GM06990 (cell line): ENCODE measurements at regions not wholly inside any gene's neighbourhood (a gene's known extent, or its start where the extent isn't known, plus 50 kb on each side); places are given as distances from the start of the nearest gene placed in this dataset.

Experiments
- DNase-seq: peaks from one replicate; pipeline ENCODE4 v3.0.0-alpha.2; 2011; ENCODE audit not compliant: insufficient read length; ENCODE audit errors: extremely low read depth
- H3K27me3 ChIP-seq: replicated peaks from 2 replicates; pipeline ENCODE4 v1.6.0; 2011; ENCODE audit warnings: low read length; ENCODE audit not compliant: control insufficient read depth, insufficient read depth
- H3K36me3 ChIP-seq: 2 replicates; pipeline ENCODE4 v1.5.1; 2011; ENCODE audit warnings: low read length; ENCODE audit not compliant: control insufficient read depth, insufficient read depth
- H3K4me3 ChIP-seq: replicated peaks from 2 replicates; pipeline ENCODE4 v1.5.1; 2011; ENCODE audit warnings: low read depth, mild to moderate bottlenecking, control low read depth, low read length
- CTCF ChIP-seq: IDR thresholded peaks from 2 replicates; pipeline ENCODE4 v1.5.1; 2011; ENCODE audit warnings: low read length, control low read depth, mild to moderate bottlenecking, inconsistent platforms; ENCODE audit not compliant: insufficient read depth, poor library complexity, severe bottlenecking

DNA sequence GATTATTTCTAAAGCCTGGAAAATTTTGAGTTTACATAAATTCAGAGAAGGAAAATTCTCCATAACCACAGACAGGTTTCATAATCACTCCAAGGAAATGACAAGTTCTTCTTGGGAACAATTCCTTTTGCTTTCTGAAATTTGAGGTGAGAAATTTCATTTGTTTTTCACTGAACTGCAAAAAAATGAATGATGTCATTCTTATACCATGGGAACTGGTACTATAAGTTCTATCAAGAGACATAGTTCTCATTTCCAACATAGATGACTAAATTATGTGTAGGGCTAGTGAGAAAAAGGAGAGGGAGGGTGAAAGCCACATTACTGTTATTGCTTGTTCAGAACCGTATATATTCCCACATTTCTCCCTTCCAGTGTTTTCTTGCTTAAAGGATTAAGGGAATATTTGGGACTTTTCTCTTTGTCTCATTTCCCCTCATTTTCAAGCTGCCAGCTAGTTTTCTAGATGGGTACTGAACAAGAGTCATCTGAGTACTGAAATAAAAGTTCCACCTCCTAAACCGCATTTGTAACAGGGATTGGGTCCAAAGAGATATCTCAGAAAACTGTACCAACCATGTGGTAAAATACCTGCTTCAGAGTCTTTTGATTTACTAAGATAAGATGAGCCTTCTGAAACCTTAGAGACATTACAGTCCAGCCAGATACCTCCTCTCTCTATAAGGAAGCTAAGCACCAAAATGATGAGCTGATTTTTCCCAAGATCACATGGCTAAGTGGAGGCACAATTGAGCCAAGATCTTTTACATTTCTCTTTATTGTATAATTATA is 144.3 kb upstream of the PRDM1 start:
- H3K27me3 ChIP-seq = no peaks in the 10 kb centered on the region
- DNase-seq = no peak
- no peak for TF ChIP-seq CTCF

DNA sequence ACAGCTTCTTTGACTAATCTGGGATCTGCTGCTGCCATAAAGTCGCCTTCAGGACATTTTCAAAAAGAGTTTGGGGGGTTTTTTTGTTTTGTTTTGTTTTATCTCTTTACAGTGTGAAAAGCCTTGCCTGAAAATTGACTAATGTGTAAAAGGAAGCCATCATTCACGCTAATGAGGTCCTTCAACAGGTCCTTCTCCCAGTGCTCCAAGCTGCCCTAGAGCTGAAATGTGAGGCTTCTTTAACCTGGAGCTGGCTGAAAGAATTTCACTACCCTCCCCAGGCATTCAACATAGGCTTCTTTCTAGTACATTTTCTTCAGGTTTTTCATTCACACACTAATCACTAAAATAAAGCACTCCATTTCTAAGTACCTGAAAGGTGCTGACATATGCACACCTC is 145.1 kb upstream of the PRDM1 start:
- TF ChIP-seq CTCF = no peak
- no peaks in the 10 kb centered on the region for H3K36me3 ChIP-seq
- no peaks in the 10 kb centered on the region for H3K27me3 ChIP-seq
- no peak overlapping the region for H3K4me3 ChIP-seq
- no peak for DNase-seq

More for the DNA sequence above, 144.3 kb upstream of the PRDM1 start:
- H3K4me3 ChIP-seq = no peak overlapping the region
- H3K36me3 ChIP-seq = no peaks in the 10 kb centered on the region

DNA sequence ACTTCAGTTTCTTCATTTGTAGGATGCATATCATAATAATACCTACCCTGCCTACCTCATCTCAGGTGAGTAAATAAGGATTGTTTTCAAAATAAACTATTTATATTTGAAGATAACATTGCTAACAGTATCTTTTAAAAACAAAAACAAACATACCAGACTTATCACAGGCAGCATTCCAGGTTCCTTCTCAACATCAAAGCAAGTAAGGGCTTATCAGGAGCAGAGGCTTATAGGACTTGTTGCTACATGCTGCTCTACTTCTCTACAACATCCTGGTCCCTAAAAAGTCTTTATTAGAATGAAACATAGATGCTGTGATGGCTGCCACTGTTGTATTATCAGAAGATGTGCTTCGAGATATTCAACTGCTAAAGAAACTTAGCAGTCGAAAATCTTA is 149.2 kb upstream of the PRDM1 start:
- Histone ChIP-seq H3K36me3 (no peaks in the 10 kb centered on the region), H3K27me3 (no peaks in the 10 kb centered on the region; the same call in 1 of the 2 replicates), H3K4me3 (no peak overlapping the region)
- no peak for DNase-seq
- no peak for TF ChIP-seq CTCF

- TF ChIP-seq CTCF = no peak
- Histone ChIP-seq H3K4me3 (no peak overlapping the region), H3K27me3 (no peaks in the 10 kb centered on the region; the same call in 1 of the 2 replicates), H3K36me3 (no peaks in the 10 kb centered on the region)
- DNase-seq = no peak
These were observed 150.7 kb upstream of the PRDM1 start for GRCh38 chr6:105935416-105935815.

DNA sequence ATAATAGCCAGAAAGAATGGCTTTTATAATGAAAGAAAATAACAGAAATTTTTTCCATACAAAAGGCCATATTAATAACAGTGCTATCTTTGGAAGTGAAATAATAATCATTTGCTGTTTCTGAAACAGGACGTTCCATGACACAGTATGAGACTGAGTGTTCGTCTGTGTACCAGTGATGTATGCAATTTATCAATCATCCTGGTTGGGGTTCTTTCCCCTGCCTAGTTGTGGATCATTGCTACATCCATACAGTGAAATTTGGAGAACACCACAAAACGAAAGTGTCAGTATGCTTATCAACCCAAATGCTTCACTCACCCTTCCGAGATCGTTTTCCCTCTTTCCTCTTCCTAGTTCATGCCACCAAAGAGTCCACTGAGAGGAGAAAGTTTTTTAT is 151.4 kb upstream of the PRDM1 start:
- DNase-seq = no peak
- Histone ChIP-seq H3K27me3 (no peaks in the 10 kb centered on the region; the same call in 1 of the 2 replicates), H3K36me3 (no peaks in the 10 kb centered on the region), H3K4me3 (no peak overlapping the region)
- no peak for TF ChIP-seq CTCF
